HG03565 (cell line): ENCODE measurements at regions not wholly inside any gene's neighbourhood (a gene's known extent, or its start where the extent isn't known, plus 50 kb on each side); places are given as distances from the start of the nearest gene placed in this dataset.

Experiments used
- ATAC-seq: cut with Tn5 transposase; IDR thresholded peaks from one replicate; pipeline ENCODE4 v1.9.1; 2021; ENCODE audit warnings: mild to moderate bottlenecking, moderate library complexity; ENCODE audit not compliant: unreplicated experiment

- no peak for ATAC-seq
Measured at GRCh38 chr4:176898791-176899190, 106.1 kb upstream of the VEGFC start.

GRCh38 chr4:176902710-176903323 is 110.1 kb upstream of the VEGFC start:
- ATAC-seq = peak; percentile 99

GRCh38 chr4:176906709-176907108 is 114.0 kb upstream of the VEGFC start:
- ATAC-seq = no peak

- no peak for ATAC-seq
Measured at GRCh38 chr4:176910646-176911045, 117.9 kb upstream of the VEGFC start.

GRCh38 chr4:176919631-176920030 is 126.9 kb upstream of the VEGFC start:
- ATAC-seq = no peak

GRCh38 chr4:176920694-176921093 is 128.0 kb upstream of the VEGFC start:
- ATAC-seq = no peak

- no peak for ATAC-seq
Measured at GRCh38 chr4:176921256-176921655, 128.5 kb upstream of the VEGFC start.

GRCh38 chr4:176924238-176924637 is 131.5 kb upstream of the VEGFC start:
- ATAC-seq = no peak

GRCh38 chr4:176925962-176926361 is 133.2 kb upstream of the VEGFC start:
- no peak for ATAC-seq

GRCh38 chr4:176927117-176927516 is 134.4 kb upstream of the VEGFC start:
- ATAC-seq = no peak

- no peak for ATAC-seq
Measured at GRCh38 chr4:176927664-176928063, 134.9 kb upstream of the VEGFC start.

- ATAC-seq = no peak
Measured at GRCh38 chr4:176939445-176939844, 146.7 kb upstream of the VEGFC start.

GRCh38 chr4:176945334-176945733 is 152.6 kb upstream of the VEGFC start:
- no peak for ATAC-seq

- no peak for ATAC-seq
Measured at GRCh38 chr4:176949029-176949428, 156.3 kb upstream of the VEGFC start.

- no peak for ATAC-seq
Measured at GRCh38 chr4:176953021-176953420, 160.3 kb upstream of the VEGFC start.

- no peak for ATAC-seq
Measured at GRCh38 chr4:176957353-176958118, 164.8 kb upstream of the VEGFC start.

- ATAC-seq = no peak
Measured at GRCh38 chr4:176959980-176960379, 167.3 kb upstream of the VEGFC start.

- ATAC-seq = no peak
Measured at GRCh38 chr4:176963121-176963520, 170.4 kb upstream of the VEGFC start.

- ATAC-seq = no peak
Measured at GRCh38 chr4:176964116-176964691, 171.5 kb upstream of the VEGFC start.

- no peak for ATAC-seq
Measured at GRCh38 chr4:176967586-176967985, 174.9 kb upstream of the VEGFC start.

- ATAC-seq = no peak
Measured at GRCh38 chr4:176968094-176968493, 175.4 kb upstream of the VEGFC start.

- ATAC-seq = no peak
Measured at GRCh38 chr4:176969011-176969410, 176.3 kb upstream of the VEGFC start.
